SK-N-SH treated with all-trans-retinoic acid at 6 μM for 48 hours (cell line): ENCODE measurements at regions not wholly inside any gene's neighbourhood (a gene's known extent, or its start where the extent isn't known, plus 50 kb on each side); places are given as distances from the start of the nearest gene placed in this dataset.

ENCODE experiments used
- ATAC-seq: fragments of 200-7000 bp; cut with Tn5 transposase; 3 replicates; pipeline ENCODE4 v1.9.1; 2020; ENCODE audit warnings: mild to moderate bottlenecking, moderate library complexity
- ARNTL ChIP-seq: fragments of 450-650 bp; formaldehyde crosslinking; IDR thresholded peaks from 2 replicates; pipeline ENCODE4 v1.5.0; 2020; ENCODE audit warnings: low read depth, mild to moderate bottlenecking, moderate library complexity, borderline replicate concordance
- BACH2 ChIP-seq: fragments of 250-450 bp; sonication (Bioruptor Pico); IDR thresholded peaks from 2 replicates; pipeline ENCODE4 v1.9.0; 2021; ENCODE audit warnings: mild to moderate bottlenecking, borderline replicate concordance
- CREB5 ChIP-seq: fragments of 250-450 bp; sonication (Bioruptor Pico); IDR thresholded peaks from 2 replicates; pipeline ENCODE4 v1.5.1; 2020; ENCODE audit warnings: low read depth, mild to moderate bottlenecking, moderate library complexity
- CSDC2 ChIP-seq: fragments of 250-450 bp; sonication (Bioruptor Pico); IDR thresholded peaks from 2 replicates; pipeline ENCODE4 v1.5.0; 2020; ENCODE audit warnings: mild to moderate bottlenecking, moderate library complexity
- CSRNP3 ChIP-seq: fragments of 250-450 bp; sonication (Bioruptor Pico); IDR thresholded peaks from 2 replicates; pipeline ENCODE4 v1.5.1; 2021; ENCODE audit warnings: mild to moderate bottlenecking, moderate library complexity
- ESRRG ChIP-seq: fragments of 250-450 bp; sonication (Bioruptor Pico); IDR thresholded peaks from 2 replicates; pipeline ENCODE4 v1.6.1; 2021; ENCODE audit warnings: mild to moderate bottlenecking
- GLIS3 ChIP-seq: fragments of 250-450 bp; sonication (Bioruptor Pico); IDR thresholded peaks from 2 replicates; pipeline ENCODE4 v1.5.0; 2020; ENCODE audit warnings: mild to moderate bottlenecking, moderate library complexity
- OSR1 ChIP-seq: fragments of 250-450 bp; sonication (Bioruptor Pico); IDR thresholded peaks from 2 replicates; pipeline ENCODE4 v1.8.0; 2022; ENCODE audit warnings: moderate library complexity, mild to moderate bottlenecking, inconsistent platforms
- PATZ1 ChIP-seq: fragments of 250-450 bp; sonication (Bioruptor Pico); IDR thresholded peaks from 2 replicates; pipeline ENCODE4 v1.8.0; 2020; ENCODE audit warnings: mild to moderate bottlenecking, moderate library complexity, borderline replicate concordance
- POU6F1 ChIP-seq: fragments of 250-450 bp; sonication (Bioruptor Pico); IDR thresholded peaks from 2 replicates; pipeline ENCODE4 v1.8.0; 2021; ENCODE audit warnings: low read depth, mild to moderate bottlenecking, moderate library complexity, borderline replicate concordance
- PPARA ChIP-seq: fragments of 250-450 bp; sonication (Bioruptor Pico); IDR thresholded peaks from 2 replicates; pipeline ENCODE4 v1.5.0; 2020; ENCODE audit warnings: mild to moderate bottlenecking, borderline replicate concordance
- RARB ChIP-seq: fragments of 250-450 bp; sonication (Bioruptor Pico); IDR thresholded peaks from 2 replicates; pipeline ENCODE4 v1.8.0; 2021; ENCODE audit warnings: mild to moderate bottlenecking, moderate library complexity
- TCF4 ChIP-seq: fragments of 250-450 bp; sonication (Bioruptor Pico); IDR thresholded peaks from 2 replicates; pipeline ENCODE4 v1.8.0; 2021; ENCODE audit warnings: mild to moderate bottlenecking, moderate library complexity, borderline replicate concordance
- TOX ChIP-seq: fragments of 250-450 bp; sonication (Bioruptor Pico); IDR thresholded peaks from 2 replicates; pipeline ENCODE4 v1.8.0; 2021; ENCODE audit warnings: mild to moderate bottlenecking, moderate library complexity, borderline replicate concordance
- TSHZ2 ChIP-seq: fragments of 250-450 bp; sonication (Bioruptor Pico); IDR thresholded peaks from 2 replicates; pipeline ENCODE4 v1.5.0; 2020; ENCODE audit warnings: mild to moderate bottlenecking, moderate library complexity
- ZC3H10 ChIP-seq: fragments of 250-450 bp; sonication (Bioruptor Pico); IDR thresholded peaks from 2 replicates; pipeline ENCODE4 v1.5.1; 2021; ENCODE audit warnings: mild to moderate bottlenecking, moderate library complexity
- ZFP3 ChIP-seq: fragments of 250-450 bp; sonication (Bioruptor Pico); IDR thresholded peaks from 2 replicates; pipeline ENCODE4 v1.5.0; 2020; ENCODE audit warnings: mild to moderate bottlenecking, moderate library complexity
- ZFP30 ChIP-seq: fragments of 450-650 bp; formaldehyde crosslinking; IDR thresholded peaks from 2 replicates; pipeline ENCODE4 v1.5.0; 2022; ENCODE audit warnings: mild to moderate bottlenecking, moderate library complexity
- ZNF565 ChIP-seq: fragments of 450-650 bp; formaldehyde crosslinking; conservative IDR thresholded peaks from 2 replicates; pipeline ENCODE4 v1.5.0; 2020; ENCODE audit warnings: low read depth, mild to moderate bottlenecking, moderate library complexity
- ZNF70 ChIP-seq: fragments of 450-650 bp; formaldehyde crosslinking; IDR thresholded peaks from 2 replicates; pipeline ENCODE4 v1.5.0; 2020; ENCODE audit warnings: mild to moderate bottlenecking, moderate library complexity
- ZNF8 ChIP-seq: fragments of 450-650 bp; formaldehyde crosslinking; IDR thresholded peaks from 2 replicates; pipeline ENCODE4 v1.5.0; 2020; ENCODE audit warnings: mild to moderate bottlenecking, moderate library complexity

GRCh38 chr10:108412323-108412722 is 1247.8 kb upstream of the SORCS1 start:
- TF ChIP-seq TSHZ2 (no peak), ARNTL (no peak), ZFP3 (CRISPR knock-in tag) (no peak), CREB5 (CRISPR knock-in tag) (no peak), GLIS3 (CRISPR knock-in tag) (no peak), ZC3H10 (no peak)
- no peak for ATAC-seq

GRCh38 chr10:108411894-108412293 is 1247.4 kb upstream of the SORCS1 start:
- TF ChIP-seq PPARA (no peak), POU6F1 (CRISPR knock-in tag) (no peak), TOX (CRISPR knock-in tag) (no peak), ZNF8 (no peak), PATZ1 (CRISPR knock-in tag) (no peak), ZC3H10 (no peak), CSRNP3 (CRISPR knock-in tag) (no peak), ARNTL (no peak), ESRRG (CRISPR knock-in tag) (no peak), CSDC2 (CRISPR knock-in tag) (no peak), ZFP30 (CRISPR knock-in tag) (no peak)
- ATAC-seq: no peak

- no peak for ATAC-seq
- no peak for TF ChIP-seq CSRNP3 (CRISPR knock-in tag)
- TF ChIP-seq ESRRG (CRISPR knock-in tag): no peak
- no peak for TF ChIP-seq ZC3H10
- TF ChIP-seq GLIS3 (CRISPR knock-in tag): no peak
- TF ChIP-seq ZNF565: no peak
- no peak for TF ChIP-seq ZFP30 (CRISPR knock-in tag)
- no peak for TF ChIP-seq OSR1 (CRISPR knock-in tag)
- no peak for TF ChIP-seq ARNTL
- no peak for TF ChIP-seq BACH2 (CRISPR knock-in tag)
- no peak for TF ChIP-seq CREB5 (CRISPR knock-in tag)
- TF ChIP-seq RARB (CRISPR knock-in tag): no peak
- no peak for TF ChIP-seq ZFP3 (CRISPR knock-in tag)
- no peak for TF ChIP-seq POU6F1 (CRISPR knock-in tag)
- no peak for TF ChIP-seq TCF4 (CRISPR knock-in tag)
- no peak for TF ChIP-seq ZNF70
- TF ChIP-seq CSDC2 (CRISPR knock-in tag): no peak
Observed at GRCh38 chr10:108411206-108411605, 1246.7 kb upstream of the SORCS1 start.
